Naive thymus-derived CD8-positive, alpha-beta T cell (primary cell): ENCODE measurements at regions not wholly inside any gene's neighbourhood (a gene's known extent, or its start where the extent isn't known, plus 50 kb on each side); places are given as distances from the start of the nearest gene placed in this dataset.
A peak's percentile ranks its signal among the peaks of the same experiment; 100 is the strongest.
"Not testable (repeated sequence)": the region's sequence is repeated elsewhere in the genome, so short reads cannot be mapped to it uniquely, and the experiment has no call there.

Experiments used
- ATAC-seq, 2 donors: fragments of 150-1000 bp; cut with Tn5 transposase in 1 of 2; sonication (Bioruptor Pico), chemical (Tn5 transposase) in 1 of 2; 1 replicate in 1 of 2; 2 replicates in 1 of 2; pipeline ENCODE4 v1.10.0; 2021; ENCODE audit warnings: mild to moderate bottlenecking in 2 of 2, moderate library complexity in 2 of 2
- POLR2A ChIA-PET: fragments of 350-600 bp; sonication (Branson Sonifier 250); formaldehyde crosslinking; loops from one replicate; lab custom pipeline; 2021; ENCODE audit warnings: antibody characterized with exemption; lab: Charles Lee
- DNase-seq, 10 donors: peaks; one replicate each; pipeline versions ENCODE4 v3.0.0 to v3.0.0-alpha.2; 2020 to 2022
- H3K27ac Mint-ChIP-seq, 10 donors: one replicate each; pipeline ENCODE4 v1.8.0; 2020 to 2022; ENCODE audit warnings: mild to moderate bottlenecking in 10 of 10, mixed read lengths in 10 of 10, moderate library complexity in 4 of 10, inconsistent platforms in 1 of 10
- H3K27me3 Mint-ChIP-seq, 5 donors: one replicate each; pipeline ENCODE4 v1.8.0; 2021 to 2022; ENCODE audit warnings: mixed read lengths in 5 of 5
- H3K36me3 Mint-ChIP-seq, 3 donors: one replicate each; pipeline ENCODE4 v1.8.0; 2020 to 2022; ENCODE audit warnings: mixed read lengths in 3 of 3, mild to moderate bottlenecking in 2 of 3, inconsistent platforms in 1 of 3
- H3K4me1 Mint-ChIP-seq, 4 donors: one replicate each; pipeline ENCODE4 v1.8.0; 2021 to 2022; ENCODE audit warnings: mixed read lengths in 4 of 4
- H3K4me3 Mint-ChIP-seq, 10 donors: one replicate each; pipeline ENCODE4 v1.8.0; 2020 to 2022; ENCODE audit warnings: mild to moderate bottlenecking in 10 of 10, mixed read lengths in 10 of 10, moderate library complexity in 6 of 10, inconsistent platforms in 1 of 10
- H3K9me3 Mint-ChIP-seq, 9 donors: one replicate each; pipeline ENCODE4 v1.8.0; 2020 to 2022; ENCODE audit warnings: mixed read lengths in 9 of 9, mild to moderate bottlenecking in 3 of 9, inconsistent platforms in 1 of 9, moderate library complexity in 1 of 9

DNA sequence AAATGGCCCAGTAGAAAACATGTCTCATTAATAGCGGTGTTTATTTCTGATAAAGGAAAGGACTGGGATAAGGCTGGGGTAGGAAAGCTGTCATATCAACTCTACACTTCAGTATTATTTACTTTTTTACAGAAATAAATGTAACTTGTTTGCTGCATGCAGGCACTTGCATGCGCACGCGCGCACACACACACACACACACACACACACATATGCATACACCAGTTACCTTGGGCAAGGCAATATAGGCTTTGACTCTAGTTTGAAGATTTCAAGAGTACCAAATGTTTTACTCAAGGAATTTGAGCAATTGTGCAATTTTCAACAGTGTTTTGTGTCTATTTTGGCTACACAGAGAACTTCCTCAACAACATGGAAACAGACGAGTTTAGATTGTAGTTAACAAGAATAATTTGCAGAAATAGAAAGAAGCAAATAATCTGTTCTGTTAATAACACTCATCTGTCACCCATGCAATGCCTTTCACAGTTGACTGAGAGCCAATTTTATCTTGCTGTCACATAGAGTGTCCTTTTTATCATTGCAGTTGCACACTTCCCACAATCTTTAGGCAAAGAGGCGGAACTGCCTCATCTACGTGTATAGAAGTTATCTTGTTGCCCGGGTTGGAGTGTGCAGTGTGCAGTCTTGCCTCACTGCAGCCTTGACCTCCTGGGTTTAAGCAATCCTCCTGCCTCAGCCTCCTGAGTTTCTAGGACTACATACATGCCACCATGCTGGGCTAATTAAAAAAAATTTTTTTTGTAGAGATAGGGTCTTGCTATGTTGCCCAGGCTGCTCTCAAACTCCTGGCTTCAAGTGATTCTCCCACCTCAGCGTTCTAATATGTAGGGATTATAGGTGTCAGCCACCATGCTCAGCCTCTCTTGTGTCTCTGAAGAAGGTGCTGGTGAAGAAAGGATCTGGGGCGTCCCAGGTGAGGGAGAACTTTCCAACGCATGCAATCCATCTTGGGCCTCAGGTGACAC is 64.6 kb upstream of the GPCPD1 start:
- ATAC-seq = no peak

GRCh38 chr20:5674176-5674660 is 63.4 kb upstream of the GPCPD1 start:
- ATAC-seq (peak in 1 of 2 donors; percentile 90), DNase-seq (no peak)
- Mint-ChIP-seq H3K27ac (peak overlapping the region in 3 of 10 donors; percentile 2 to 23 (median 3)), H3K4me1 (peaks cover 0 to 20% (median 5%) of the 10 kb centered on the region in 4 donors), H3K9me3 (no peaks in the 10 kb centered on the region), H3K36me3 (no peaks in the 10 kb centered on the region), H3K27me3 (no peaks in the 10 kb centered on the region), H3K4me3 (no peak overlapping the region)
- POLR2A ChIA-PET = no interaction called here

More for the DNA sequence above, 64.6 kb upstream of the GPCPD1 start:
- peaks cover 0 to 20% (median 5%) of the 10 kb centered on the region in 4 donors for H3K4me1 Mint-ChIP-seq
- POLR2A ChIA-PET = interaction anchor here (0.6 kb wide), 1 partner anchor 50 kb away, joined by 3 read pairs; no protein-coding TSS in a partner anchor
- H3K4me3 Mint-ChIP-seq = no peak overlapping the region
- DNase-seq = no peak
- no peak overlapping the region for H3K27ac Mint-ChIP-seq
- no peaks in the 10 kb centered on the region for H3K27me3 Mint-ChIP-seq
- H3K9me3 Mint-ChIP-seq = no peaks in the 10 kb centered on the region
- H3K36me3 Mint-ChIP-seq = no peaks in the 10 kb centered on the region

DNA sequence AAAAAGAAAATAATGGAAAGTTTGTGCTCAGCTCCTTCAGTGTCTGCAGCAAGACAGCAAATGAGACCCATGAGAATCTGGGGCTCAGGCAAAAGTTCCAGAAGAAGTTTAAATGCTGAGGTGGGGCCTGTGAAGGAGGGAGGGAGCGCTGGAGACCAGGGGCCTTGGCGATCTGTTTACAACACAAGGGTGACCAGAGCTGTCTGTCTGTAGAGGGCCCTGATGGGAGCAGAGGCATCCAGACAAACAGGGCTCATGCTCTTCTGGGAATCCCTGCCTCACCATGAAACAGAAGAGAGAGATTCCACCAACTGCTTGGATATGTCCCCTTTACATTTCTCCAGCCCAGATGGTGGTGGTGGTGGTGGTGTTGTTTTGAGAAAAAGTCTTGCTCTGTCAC is 60.1 kb upstream of the GPCPD1 start:
- DNase-seq (no peak), ATAC-seq (no peak)
- no peaks in the 10 kb centered on the region for H3K36me3 Mint-ChIP-seq
- no peak overlapping the region for H3K4me3 Mint-ChIP-seq
- H3K27ac Mint-ChIP-seq = peak overlapping the region in 2 of 10 donors; percentile 37 to 63
- POLR2A ChIA-PET = no interaction called here
- no peaks in the 10 kb centered on the region for H3K27me3 Mint-ChIP-seq
- H3K9me3 Mint-ChIP-seq = no peaks in the 10 kb centered on the region
- H3K4me1 Mint-ChIP-seq = peaks cover 0 to 20% (median 5%) of the 10 kb centered on the region in 4 donors

GRCh38 chr20:5670036-5670536 is 59.3 kb upstream of the GPCPD1 start:
- H3K27ac Mint-ChIP-seq = peak overlapping the region in 1 of 10 donors; percentile 82

DNA sequence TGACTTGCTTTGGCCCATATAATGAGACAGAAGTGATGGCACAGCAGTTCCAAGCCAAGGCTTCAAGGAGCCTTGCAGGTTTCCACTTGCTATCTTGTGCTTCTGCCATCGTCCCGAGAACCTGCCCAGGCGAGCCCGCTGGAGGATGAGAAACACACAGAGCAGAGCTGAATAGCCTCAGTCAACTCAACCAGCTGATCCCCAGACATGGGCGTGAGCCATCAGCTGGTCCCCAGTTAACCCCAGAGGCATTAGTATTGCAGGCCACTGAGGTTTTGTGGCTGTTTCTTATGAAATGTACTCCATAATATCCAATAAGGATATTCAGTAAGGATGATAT is 57.7 kb upstream of the GPCPD1 start:
- DNase-seq = no peak
- H3K36me3 Mint-ChIP-seq = no peaks in the 10 kb centered on the region
- H3K4me3 Mint-ChIP-seq = no peak overlapping the region
- POLR2A ChIA-PET = no interaction called here
- H3K4me1 Mint-ChIP-seq = no peaks in the 10 kb centered on the region
- no peak for ATAC-seq
- H3K9me3 Mint-ChIP-seq = no peaks in the 10 kb centered on the region
- H3K27me3 Mint-ChIP-seq = no peaks in the 10 kb centered on the region
- H3K27ac Mint-ChIP-seq = peak overlapping the region in 1 of 10 donors; percentile 47

More at GRCh38 chr20:5670036-5670536, 59.3 kb upstream of the GPCPD1 start:
- Mint-ChIP-seq H3K36me3 (no peaks in the 10 kb centered on the region), H3K27me3 (no peaks in the 10 kb centered on the region), H3K4me3 (no peak overlapping the region), H3K4me1 (peaks cover 0 to 12% (median 5%) of the 10 kb centered on the region in 4 donors), H3K9me3 (no peaks in the 10 kb centered on the region)
- DNase-seq (no peak), ATAC-seq (no peak)
- POLR2A ChIA-PET = no interaction called here

DNA sequence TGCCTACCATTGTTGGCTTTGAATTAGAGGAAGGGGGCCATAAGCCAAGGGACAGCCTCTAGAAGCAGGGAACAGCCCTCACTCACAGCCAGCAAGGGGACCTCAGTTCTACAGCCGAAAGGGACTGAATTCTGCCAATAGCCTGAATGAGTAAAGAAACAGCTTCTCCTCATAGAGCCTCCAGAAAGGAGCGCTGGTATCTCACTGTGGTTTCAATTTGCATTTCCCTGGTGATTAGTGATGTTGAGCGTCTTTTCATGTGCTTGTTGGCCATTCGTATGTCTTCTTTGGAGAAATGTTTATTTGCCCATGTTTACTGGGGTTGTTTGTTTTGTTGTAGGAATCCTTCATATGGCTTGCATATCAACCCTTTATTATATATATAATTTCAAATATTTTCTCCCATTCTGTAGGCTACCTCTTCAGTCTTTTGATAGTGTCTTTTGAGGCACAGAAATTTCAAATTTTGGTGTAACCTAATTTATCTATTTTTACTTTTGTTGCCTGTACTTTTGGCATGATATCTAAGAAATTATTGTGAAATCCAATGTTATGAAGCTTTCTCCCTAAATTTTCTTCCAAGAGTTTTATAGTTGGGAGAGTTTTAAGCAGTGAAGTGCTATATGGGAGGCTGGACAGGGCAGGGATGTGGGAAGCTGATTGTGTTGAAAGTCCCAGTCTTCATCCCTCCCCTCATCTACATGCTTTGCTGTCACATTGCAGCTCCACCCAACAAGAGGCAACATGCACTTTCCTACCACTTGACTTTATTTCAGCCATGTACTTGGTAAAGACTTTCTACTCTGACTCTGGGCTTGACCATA is 57.1 kb upstream of the GPCPD1 start:
- Mint-ChIP-seq H3K4me1 (no peaks in the 10 kb centered on the region), H3K9me3 (no peaks in the 10 kb centered on the region), H3K27ac (no peak overlapping the region), H3K4me3 (no peak overlapping the region), H3K36me3 (no peaks in the 10 kb centered on the region), H3K27me3 (no peaks in the 10 kb centered on the region)
- ATAC-seq = no peak
- POLR2A ChIA-PET = no interaction called here
- DNase-seq = no peak

GRCh38 chr20:5665417-5665816 is 54.6 kb upstream of the GPCPD1 start:
- no peaks in the 10 kb centered on the region for H3K27me3 Mint-ChIP-seq
- no peaks in the 10 kb centered on the region for H3K9me3 Mint-ChIP-seq
- no peaks in the 10 kb centered on the region for H3K36me3 Mint-ChIP-seq
- POLR2A ChIA-PET = no interaction called here
- DNase-seq (no peak), ATAC-seq (no peak)
- H3K4me3 Mint-ChIP-seq = no peak overlapping the region
- H3K27ac Mint-ChIP-seq = peak overlapping the region in 2 of 10 donors; percentile 5 to 16
- H3K4me1 Mint-ChIP-seq = peaks cover 0 to 2% (median under 1%) of the 10 kb centered on the region in 4 donors

GRCh38 chr20:5663396-5663795 is 52.6 kb upstream of the GPCPD1 start:
- peaks cover 6 to 14% (median 11%) of the 10 kb centered on the region in 4 donors for H3K4me1 Mint-ChIP-seq
- H3K9me3 Mint-ChIP-seq = no peaks in the 10 kb centered on the region

GRCh38 chr20:5662769-5663168 is 52.0 kb upstream of the GPCPD1 start:
- ATAC-seq (no peak), DNase-seq (no peak)
- H3K27ac Mint-ChIP-seq = peak overlapping the region in 2 of 10 donors; percentile 7 to 43
- no peaks in the 10 kb centered on the region for H3K36me3 Mint-ChIP-seq
- no peaks in the 10 kb centered on the region for H3K27me3 Mint-ChIP-seq
- POLR2A ChIA-PET = interaction anchor here (0.7 kb wide), 1 partner anchor 74 kb away, joined by 3 read pairs; no protein-coding TSS in a partner anchor
- no peaks in the 10 kb centered on the region for H3K9me3 Mint-ChIP-seq
- no peak overlapping the region for H3K4me3 Mint-ChIP-seq
- peaks cover 6 to 14% (median 11%) of the 10 kb centered on the region in 4 donors for H3K4me1 Mint-ChIP-seq

More at GRCh38 chr20:5663396-5663795, 52.6 kb upstream of the GPCPD1 start:
- POLR2A ChIA-PET = no interaction called here
- Mint-ChIP-seq H3K36me3 (no peaks in the 10 kb centered on the region), H3K4me3 (no peak overlapping the region), H3K27me3 (no peaks in the 10 kb centered on the region), H3K27ac (no peak overlapping the region)
- ATAC-seq (no peak), DNase-seq (no peak)

- H3K27ac Mint-ChIP-seq = peak overlapping the region in 1 of 10 donors; percentile 22
- not testable (repeated sequence) for H3K36me3 Mint-ChIP-seq, DNase-seq, H3K9me3 Mint-ChIP-seq, ATAC-seq, H3K4me3 Mint-ChIP-seq, H3K27me3 Mint-ChIP-seq
- POLR2A ChIA-PET = interaction anchor here (0.9 kb wide), 1 partner anchor 15 kb away, joined by 5 read pairs; no protein-coding TSS in a partner anchor
- H3K4me1 Mint-ChIP-seq = peaks cover 6 to 28% (median 11%) of the 10 kb centered on the region in 4 donors
These were observed 50.0 kb upstream of the GPCPD1 start for GRCh38 chr20:5660756-5661155.
